ENCODE measurements at regions not wholly inside any gene's neighbourhood (a gene's known extent, or its start where the extent isn't known, plus 50 kb on each side); places are given as distances from the start of the nearest gene placed in this dataset.
"Not testable (repeated sequence)": the region's sequence is repeated elsewhere in the genome, so short reads cannot be mapped to it uniquely, and the experiment has no call there.

DNA sequence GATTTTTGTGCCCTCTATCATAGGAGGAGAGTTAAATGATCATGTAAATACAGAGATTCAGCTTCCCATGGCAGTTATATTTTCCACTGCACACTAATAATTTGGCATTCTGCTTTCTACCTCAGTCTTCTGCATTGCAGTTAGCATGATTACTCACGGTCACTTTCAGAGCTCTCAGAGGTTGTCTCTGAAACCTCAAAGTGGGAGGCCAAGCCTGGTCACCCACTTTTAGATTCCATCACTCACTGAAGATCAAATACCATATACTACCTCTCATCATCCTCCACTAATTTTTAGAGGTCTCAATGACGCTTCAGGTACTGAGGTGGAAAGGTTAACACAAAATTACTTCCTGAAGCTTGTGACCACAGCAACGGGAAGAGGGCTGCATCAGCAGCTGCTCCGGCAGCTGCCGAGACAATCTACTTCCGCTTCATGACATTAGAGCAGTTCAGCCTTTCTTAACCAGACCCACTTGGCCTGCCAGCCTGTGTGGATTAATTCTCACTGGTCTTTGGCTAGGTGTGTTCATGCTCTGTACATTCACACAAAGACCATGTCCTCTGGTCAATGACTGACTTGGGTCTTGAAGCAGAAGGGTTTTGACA is 416.4 kb upstream of the PDZRN3 start:
- no peak for DNase-seq

- no peak for DNase-seq
Observed at GRCh38 chr3:74039105-74039504, 414.4 kb upstream of the PDZRN3 start.

- no peak for DNase-seq
Observed at GRCh38 chr3:74036568-74036967, 411.8 kb upstream of the PDZRN3 start.

GRCh38 chr3:74036102-74036501 is 411.4 kb upstream of the PDZRN3 start:
- no peak for DNase-seq

- DNase-seq: no peak
Observed at GRCh38 chr3:74033806-74034205, 409.1 kb upstream of the PDZRN3 start.

DNA sequence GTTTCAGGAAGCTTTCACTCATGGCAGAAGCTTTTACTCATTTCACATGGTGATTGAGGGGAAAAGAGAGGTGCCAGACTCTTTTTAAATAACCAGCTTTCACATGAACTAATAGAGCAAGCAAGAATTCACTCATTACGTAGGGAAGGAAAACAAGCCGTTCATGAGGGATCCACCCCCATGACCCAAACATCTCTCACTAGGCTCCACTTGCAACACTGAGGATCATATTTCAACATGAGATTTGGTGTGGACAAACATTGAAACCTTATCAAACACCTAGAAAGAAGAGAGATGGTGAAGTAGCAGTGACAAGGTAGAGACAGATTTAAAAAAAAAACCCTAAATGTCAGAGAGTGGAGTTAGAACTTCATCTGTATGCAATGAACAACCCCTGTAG is 408.6 kb upstream of the PDZRN3 start:
- no peak for DNase-seq

DNA sequence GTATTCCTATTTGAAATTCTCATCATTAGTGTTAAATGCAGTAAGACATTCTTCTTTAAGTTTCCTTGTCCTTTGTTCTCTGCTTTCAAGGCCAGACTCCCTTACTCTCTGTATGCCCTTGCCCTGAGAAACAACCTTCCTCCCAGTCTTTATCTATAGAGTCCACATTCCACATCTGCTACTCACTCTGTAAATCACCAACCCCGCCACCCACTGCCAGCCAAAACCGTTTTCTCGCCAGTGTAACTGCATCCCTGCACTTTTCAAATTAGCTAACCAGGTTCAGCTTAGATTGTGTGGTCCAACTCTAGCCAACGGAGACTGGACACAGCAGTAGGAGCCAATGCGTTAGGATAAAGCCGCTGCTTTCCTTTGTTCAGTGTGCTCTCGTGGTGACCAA is 402.4 kb upstream of the PDZRN3 start:
- no peak for DNase-seq

GRCh38 chr3:74023395-74023794 is 398.7 kb upstream of the PDZRN3 start:
- no peak for DNase-seq

GRCh38 chr3:74021449-74021848 is 396.7 kb upstream of the PDZRN3 start:
- no peak for DNase-seq

- no peak for DNase-seq
Observed at GRCh38 chr3:74009961-74010844, 385.5 kb upstream of the PDZRN3 start.

DNA sequence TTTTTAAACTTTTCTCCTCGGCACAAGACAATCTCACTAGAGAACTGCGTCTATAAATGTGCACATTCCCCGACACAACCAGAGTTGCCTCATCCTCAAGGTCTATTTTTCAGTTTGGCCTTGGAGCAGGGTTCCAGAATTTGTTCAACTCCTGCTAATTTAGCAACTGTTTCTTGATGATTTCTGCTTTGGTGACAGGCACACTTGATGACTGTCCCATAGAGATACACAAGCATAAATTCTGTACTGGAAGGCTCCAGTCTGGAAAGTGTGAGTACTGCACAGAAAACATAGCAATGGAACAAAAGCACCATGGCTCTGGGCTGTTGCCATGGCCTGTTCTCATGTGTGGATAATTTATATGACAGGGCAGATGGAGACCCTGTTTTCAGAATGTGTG is 379.6 kb upstream of the PDZRN3 start:
- no peak for DNase-seq

DNA sequence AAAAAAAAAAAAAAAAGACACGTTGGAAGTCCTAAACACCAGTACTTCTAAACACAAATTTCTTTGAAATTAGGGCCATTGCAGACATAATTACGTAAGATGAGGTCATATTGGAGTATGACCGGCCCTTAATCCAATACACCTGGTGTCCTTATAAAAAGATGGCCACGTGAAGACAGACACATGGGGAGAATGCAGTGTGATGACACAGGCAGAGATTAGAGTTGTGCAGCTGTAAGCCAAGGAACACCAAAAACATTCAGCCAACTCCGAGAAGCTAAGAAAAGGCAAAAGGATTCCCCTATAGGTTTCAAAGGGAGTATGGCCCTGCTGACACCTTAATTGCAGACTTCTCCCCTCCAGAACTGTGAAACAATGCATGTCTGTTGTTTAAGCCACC is 379.0 kb upstream of the PDZRN3 start:
- no peak for DNase-seq

DNA sequence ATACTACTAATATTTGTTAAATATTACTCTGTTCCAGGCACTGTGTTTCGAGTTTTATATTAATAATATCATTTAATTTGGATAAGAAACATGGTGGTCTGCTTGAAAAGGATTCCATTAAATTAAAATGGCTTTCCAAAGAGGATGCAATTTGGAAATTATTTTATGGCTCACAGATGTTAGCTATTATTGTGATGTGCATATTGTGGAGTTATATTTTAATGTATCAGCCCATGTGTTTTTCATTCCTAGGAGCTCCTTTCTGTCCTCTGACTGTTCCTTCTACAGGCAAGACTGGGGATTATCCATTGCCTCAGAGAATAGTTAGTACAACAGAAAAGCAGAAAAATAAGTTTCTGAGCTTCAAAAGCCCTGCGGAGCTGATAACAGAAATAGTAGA is 376.7 kb upstream of the PDZRN3 start:
- no peak for DNase-seq

DNA sequence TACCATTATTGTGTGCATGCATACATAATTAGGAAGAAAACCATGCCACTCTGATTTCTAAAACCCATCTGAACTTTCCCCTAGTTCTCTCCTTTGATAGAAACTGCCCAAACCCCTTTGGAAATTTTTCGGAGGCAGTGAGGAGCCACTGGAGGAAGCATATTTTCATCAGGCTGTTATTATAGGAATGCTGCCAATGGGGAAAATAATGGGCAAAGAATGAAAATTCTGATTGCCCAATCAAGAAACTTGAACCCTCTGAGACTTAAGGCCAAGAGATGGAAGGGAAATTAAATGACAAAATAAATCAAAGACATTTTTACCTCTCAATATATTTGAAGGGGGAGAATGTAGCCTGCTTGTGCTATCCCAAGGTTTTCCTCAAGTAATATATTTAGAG is 376.0 kb upstream of the PDZRN3 start:
- DNase-seq: no peak

GRCh38 chr3:73999501-73999900 is 374.8 kb upstream of the PDZRN3 start:
- no peak for DNase-seq

DNA sequence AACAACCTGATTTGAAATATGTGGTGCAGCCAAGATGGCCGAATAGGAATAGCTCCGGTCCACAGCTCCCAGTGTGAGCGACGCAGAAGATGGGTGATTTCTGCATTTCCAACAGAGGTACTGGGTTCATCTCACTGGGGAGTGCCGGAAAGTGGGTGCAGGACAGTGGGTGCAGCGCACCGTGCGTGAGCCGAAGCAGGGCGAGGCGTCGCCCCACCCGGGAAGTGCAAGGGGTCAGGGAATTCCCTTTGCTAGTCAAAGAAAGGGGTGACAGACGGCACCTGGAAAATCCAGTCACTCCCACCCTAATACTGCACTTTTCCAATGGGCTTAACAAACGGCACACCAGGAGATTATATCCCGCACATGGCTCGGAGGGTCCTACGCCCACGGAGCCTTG is 365.9 kb upstream of the PDZRN3 start:
- not testable (repeated sequence) for DNase-seq

- no peak for DNase-seq
Observed at GRCh38 chr3:73966733-73967132, 342.0 kb upstream of the PDZRN3 start.

DNA sequence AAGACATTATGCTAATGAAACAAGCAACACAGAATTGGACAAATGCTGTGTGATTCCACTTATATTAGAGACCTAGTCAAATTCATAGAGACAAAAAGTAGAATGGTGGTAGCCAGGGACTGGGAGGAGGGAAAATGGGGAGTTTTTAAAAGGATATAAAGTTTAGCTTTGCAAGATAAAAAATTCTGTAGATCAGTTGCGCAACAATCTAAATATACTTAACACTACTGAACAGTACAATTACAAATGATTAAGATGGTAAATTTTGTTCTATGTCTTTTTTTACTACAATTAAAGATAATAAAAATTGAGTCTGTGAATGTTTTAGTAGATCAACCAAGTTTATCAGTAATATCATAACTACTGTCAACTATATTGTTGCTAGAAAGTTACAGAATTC is 340.1 kb upstream of the PDZRN3 start:
- DNase-seq: no peak

GRCh38 chr3:73955494-73956070 is 330.8 kb upstream of the PDZRN3 start:
- DNase-seq: no peak

GRCh38 chr3:73954506-73954905 is 329.8 kb upstream of the PDZRN3 start:
- DNase-seq: no peak

- no peak for DNase-seq
Observed at GRCh38 chr3:73952781-73953180, 328.0 kb upstream of the PDZRN3 start.

- no peak for DNase-seq
Observed at GRCh38 chr3:73950865-73951558, 326.3 kb upstream of the PDZRN3 start.

DNA sequence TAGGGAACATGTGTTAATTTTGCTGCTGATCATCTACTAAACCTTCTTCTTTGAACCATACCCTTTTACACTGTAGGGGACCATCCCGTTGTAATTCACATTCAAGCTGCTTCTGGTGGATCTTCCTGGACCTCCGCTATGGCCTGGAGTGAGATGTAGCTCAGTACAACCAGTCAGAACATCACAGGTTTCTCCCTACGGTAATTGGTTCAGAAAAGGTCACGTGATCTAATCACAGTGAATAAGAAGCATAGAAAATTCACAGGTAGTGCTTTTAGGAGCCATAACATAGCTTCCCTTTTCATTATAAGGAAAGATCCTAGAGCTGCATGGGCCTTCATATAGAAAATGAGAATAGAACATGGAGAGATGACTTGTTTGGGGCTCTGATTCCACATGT is 320.8 kb upstream of the PDZRN3 start:
- DNase-seq: no peak

Measured in inflammatory macrophage (primary cell).